Inflammatory macrophage treated with lipopolysaccharide for 1 hour (primary cell): ENCODE measurements at regions not wholly inside any gene's neighbourhood (a gene's known extent, or its start where the extent isn't known, plus 50 kb on each side); places are given as distances from the start of the nearest gene placed in this dataset.
"Not testable (repeated sequence)": the region's sequence is repeated elsewhere in the genome, so short reads cannot be mapped to it uniquely, and the experiment has no call there.

Source experiments
- DNase-seq, 2 donors: peaks; one replicate each; pipeline ENCODE4 v3.0.0-alpha.2; 2020 to 2022

- no peak for DNase-seq
Measured at GRCh38 chrX:28472926-28473325, 114.3 kb upstream of the IL1RAPL1 start.

- no peak for DNase-seq
Measured at GRCh38 chrX:28487818-28488217, 99.4 kb upstream of the IL1RAPL1 start.

- DNase-seq: no peak
Measured at GRCh38 chrX:28491322-28491721, 95.9 kb upstream of the IL1RAPL1 start.

- DNase-seq: peak in 1 of 2 donors; percentile 1
Measured at GRCh38 chrX:28491941-28492340, 95.3 kb upstream of the IL1RAPL1 start.

- DNase-seq: no peak
Measured at GRCh38 chrX:28498658-28499057, 88.6 kb upstream of the IL1RAPL1 start.

- not testable (repeated sequence) for DNase-seq
Measured at GRCh38 chrX:28502667-28503066, 84.6 kb upstream of the IL1RAPL1 start.

GRCh38 chrX:28507650-28508049 lies 79.6 kb upstream of the IL1RAPL1 start:
- DNase-seq: not testable (repeated sequence)

- DNase-seq: no peak
Measured at GRCh38 chrX:28520786-28521185, 66.5 kb upstream of the IL1RAPL1 start.

GRCh38 chrX:28528354-28528753 lies 58.9 kb upstream of the IL1RAPL1 start:
- not testable (repeated sequence) for DNase-seq
